ENCODE measurements at regions not wholly inside any gene's neighbourhood (a gene's known extent, or its start where the extent isn't known, plus 50 kb on each side); places are given as distances from the start of the nearest gene placed in this dataset.

GRCh38 chr1:30599721-30600120 lies 123.7 kb downstream of the MATN1 start:
- DNase-seq (ENCODE audit: low spot score) = no peak
- H3K4me1 Mint-ChIP-seq (ENCODE audit: low read depth) = no peaks in the 10 kb centered on the region
- H3K4me3 Mint-ChIP-seq (ENCODE audit: unreplicated experiment) = no peak overlapping the region
- no peak for TF ChIP-seq CTCF (IDR thresholded peaks at IDR 0.05)
- peaks cover 4% of the 10 kb centered on the region for H3K9me3 Mint-ChIP-seq (ENCODE audit: low read depth)
- H3K36me3 Mint-ChIP-seq (ENCODE audit: low read depth) = no peaks in the 10 kb centered on the region
- no peak overlapping the region for H3K27ac Mint-ChIP-seq (ENCODE audit: unreplicated experiment)
- peaks cover 31% of the 10 kb centered on the region for H3K27me3 Mint-ChIP-seq (ENCODE audit: low read depth)

- Mint-ChIP-seq H3K4me1 (ENCODE audit: low read depth) (no peaks in the 10 kb centered on the region), H3K4me3 (ENCODE audit: unreplicated experiment) (no peak overlapping the region), H3K36me3 (ENCODE audit: low read depth) (no peaks in the 10 kb centered on the region), H3K27me3 (ENCODE audit: low read depth) (peaks cover 33% of the 10 kb centered on the region), H3K9me3 (ENCODE audit: low read depth) (peaks cover 4% of the 10 kb centered on the region), H3K27ac (ENCODE audit: unreplicated experiment) (no peak overlapping the region)
- TF ChIP-seq CTCF (IDR thresholded peaks at IDR 0.05) = no peak
- no peak for DNase-seq (ENCODE audit: low spot score)
These were observed 124.7 kb downstream of the MATN1 start for GRCh38 chr1:30598571-30599114.

- Mint-ChIP-seq H3K4me1 (ENCODE audit: low read depth) (no peaks in the 10 kb centered on the region), H3K27me3 (ENCODE audit: low read depth) (peaks cover 32% of the 10 kb centered on the region), H3K4me3 (ENCODE audit: unreplicated experiment) (no peak overlapping the region), H3K9me3 (ENCODE audit: low read depth) (peaks cover 7% of the 10 kb centered on the region), H3K36me3 (ENCODE audit: low read depth) (no peaks in the 10 kb centered on the region), H3K27ac (ENCODE audit: unreplicated experiment) (no peak overlapping the region)
- no peak for DNase-seq (ENCODE audit: low spot score)
- no peak for TF ChIP-seq CTCF (IDR thresholded peaks at IDR 0.05)
These were observed 125.7 kb downstream of the MATN1 start for GRCh38 chr1:30597711-30598110.

- Mint-ChIP-seq H3K36me3 (ENCODE audit: low read depth) (no peaks in the 10 kb centered on the region), H3K9me3 (ENCODE audit: low read depth) (peaks cover 11% of the 10 kb centered on the region), H3K4me1 (ENCODE audit: low read depth) (no peaks in the 10 kb centered on the region), H3K27ac (ENCODE audit: unreplicated experiment) (no peak overlapping the region), H3K4me3 (ENCODE audit: unreplicated experiment) (no peak overlapping the region), H3K27me3 (ENCODE audit: low read depth) (peaks cover 38% of the 10 kb centered on the region)
- no peak for DNase-seq (ENCODE audit: low spot score)
- TF ChIP-seq CTCF (IDR thresholded peaks at IDR 0.05) = no peak
These were observed 126.5 kb downstream of the MATN1 start for GRCh38 chr1:30596891-30597290.

GRCh38 chr1:30596470-30596869 lies 126.9 kb downstream of the MATN1 start:
- no peak overlapping the region for H3K4me3 Mint-ChIP-seq (ENCODE audit: unreplicated experiment)
- TF ChIP-seq CTCF (IDR thresholded peaks at IDR 0.05) = no peak
- H3K4me1 Mint-ChIP-seq (ENCODE audit: low read depth) = no peaks in the 10 kb centered on the region
- H3K27me3 Mint-ChIP-seq (ENCODE audit: low read depth) = peaks cover 40% of the 10 kb centered on the region
- peaks cover 11% of the 10 kb centered on the region for H3K9me3 Mint-ChIP-seq (ENCODE audit: low read depth)
- DNase-seq (ENCODE audit: low spot score) = no peak
- no peak overlapping the region for H3K27ac Mint-ChIP-seq (ENCODE audit: unreplicated experiment)
- no peaks in the 10 kb centered on the region for H3K36me3 Mint-ChIP-seq (ENCODE audit: low read depth)
